ENCODE measurements at regions not wholly inside any gene's neighbourhood (a gene's known extent, or its start where the extent isn't known, plus 50 kb on each side); places are given as distances from the start of the nearest gene placed in this dataset.

GRCh38 chr4:138805736-138806135 lies 209.8 kb upstream of the NOCT start:
- TF ChIP-seq CTCF (IDR thresholded peaks at IDR 0.05): no peak
- TF ChIP-seq POLR2A (IDR thresholded peaks at IDR 0.05): no peak
- TF ChIP-seq POLR2AphosphoS5 (IDR thresholded peaks at IDR 0.05): no peak
